ENCODE measurements at regions not wholly inside any gene's neighbourhood (a gene's known extent, or its start where the extent isn't known, plus 50 kb on each side); places are given as distances from the start of the nearest gene placed in this dataset.

GRCh38 chr2:82827426-82827825, 1631.7 kb downstream of the SUCLG1 start:
- TF ChIP-seq CTCF (conservative IDR thresholded peaks at IDR 0.05; ENCODE audit: low read depth, low read length) (no peak), EZH2 (IDR thresholded peaks at IDR 0.05; ENCODE audit: low read length, unreplicated experiment) (no peak), EZH2phosphoT487 (IDR thresholded peaks at IDR 0.05; ENCODE audit: borderline replicate concordance, low read length) (no peak)
